ENCODE measurements at regions not wholly inside any gene's neighbourhood (a gene's known extent, or its start where the extent isn't known, plus 50 kb on each side); places are given as distances from the start of the nearest gene placed in this dataset.

GRCh38 chr1:68600049-68600661, 103.3 kb upstream of the DEPDC1 start:
- TF ChIP-seq CTCF (IDR thresholded peaks at IDR 0.05; ENCODE audit: low read depth, low read length): peak; percentile 73
- H3K27me3 ChIP-seq: no peaks in the 10 kb centered on the region
- H3K36me3 ChIP-seq: no peaks in the 10 kb centered on the region
- no peaks in the 10 kb centered on the region for H3K4me1 ChIP-seq (ENCODE audit: low read depth)
- no peaks in the 10 kb centered on the region for H3K9me3 ChIP-seq (ENCODE audit: low read depth)
- DNase-seq (ENCODE audit: low read depth in 1 of 2, low spot score in 1 of 2): peak; percentile 49 to 55
- no peak overlapping the region for H3K27ac ChIP-seq
- no peak overlapping the region for H3K4me3 ChIP-seq

GRCh38 chr1:68608289-68608688, 111.4 kb upstream of the DEPDC1 start:
- TF ChIP-seq CTCF (IDR thresholded peaks at IDR 0.05; ENCODE audit: low read depth, low read length): no peak
- no peak for DNase-seq (ENCODE audit: low read depth in 1 of 2, low spot score in 1 of 2)
- Histone ChIP-seq H3K9me3 (ENCODE audit: low read depth) (no peaks in the 10 kb centered on the region), H3K4me3 (no peak overlapping the region), H3K4me1 (ENCODE audit: low read depth) (no peaks in the 10 kb centered on the region), H3K36me3 (no peaks in the 10 kb centered on the region), H3K27me3 (no peaks in the 10 kb centered on the region), H3K27ac (no peak overlapping the region)

GRCh38 chr1:68615312-68615711, 118.4 kb upstream of the DEPDC1 start:
- TF ChIP-seq CTCF (IDR thresholded peaks at IDR 0.05; ENCODE audit: low read depth, low read length): no peak
- DNase-seq (ENCODE audit: low read depth in 1 of 2, low spot score in 1 of 2): no peak
- H3K36me3 ChIP-seq: no peaks in the 10 kb centered on the region
- H3K27ac ChIP-seq: no peak overlapping the region
- H3K27me3 ChIP-seq: no peaks in the 10 kb centered on the region
- no peak overlapping the region for H3K4me3 ChIP-seq
- no peaks in the 10 kb centered on the region for H3K4me1 ChIP-seq (ENCODE audit: low read depth)
- H3K9me3 ChIP-seq (ENCODE audit: low read depth): no peaks in the 10 kb centered on the region

GRCh38 chr1:68617942-68618341, 121.1 kb upstream of the DEPDC1 start:
- no peak for DNase-seq (ENCODE audit: low read depth in 1 of 2, low spot score in 1 of 2)
- H3K4me3 ChIP-seq: no peak overlapping the region
- H3K36me3 ChIP-seq: no peaks in the 10 kb centered on the region
- H3K27me3 ChIP-seq: no peaks in the 10 kb centered on the region
- no peak for TF ChIP-seq CTCF (IDR thresholded peaks at IDR 0.05; ENCODE audit: low read depth, low read length)
- H3K4me1 ChIP-seq (ENCODE audit: low read depth): no peaks in the 10 kb centered on the region
- H3K9me3 ChIP-seq (ENCODE audit: low read depth): no peaks in the 10 kb centered on the region
- H3K27ac ChIP-seq: no peak overlapping the region

GRCh38 chr1:68620571-68620970, 123.7 kb upstream of the DEPDC1 start:
- peaks cover 17% of the 10 kb centered on the region for H3K4me1 ChIP-seq (ENCODE audit: low read depth)
- DNase-seq (ENCODE audit: low read depth in 1 of 2, low spot score in 1 of 2): no peak

More at GRCh38 chr1:68620571-68620970, 123.7 kb upstream of the DEPDC1 start:
- Histone ChIP-seq H3K27ac (no peak overlapping the region), H3K36me3 (no peaks in the 10 kb centered on the region), H3K9me3 (ENCODE audit: low read depth) (no peaks in the 10 kb centered on the region), H3K27me3 (no peaks in the 10 kb centered on the region), H3K4me3 (no peak overlapping the region)
- TF ChIP-seq CTCF (IDR thresholded peaks at IDR 0.05; ENCODE audit: low read depth, low read length): no peak

Data from cardiac muscle cell (in vitro differentiated cells and primary cell).